ENCODE measurements at regions not wholly inside any gene's neighbourhood (a gene's known extent, or its start where the extent isn't known, plus 50 kb on each side); places are given as distances from the start of the nearest gene placed in this dataset.
"Not testable (repeated sequence)": the region's sequence is repeated elsewhere in the genome, so short reads cannot be mapped to it uniquely, and the experiment has no call there.

DNA sequence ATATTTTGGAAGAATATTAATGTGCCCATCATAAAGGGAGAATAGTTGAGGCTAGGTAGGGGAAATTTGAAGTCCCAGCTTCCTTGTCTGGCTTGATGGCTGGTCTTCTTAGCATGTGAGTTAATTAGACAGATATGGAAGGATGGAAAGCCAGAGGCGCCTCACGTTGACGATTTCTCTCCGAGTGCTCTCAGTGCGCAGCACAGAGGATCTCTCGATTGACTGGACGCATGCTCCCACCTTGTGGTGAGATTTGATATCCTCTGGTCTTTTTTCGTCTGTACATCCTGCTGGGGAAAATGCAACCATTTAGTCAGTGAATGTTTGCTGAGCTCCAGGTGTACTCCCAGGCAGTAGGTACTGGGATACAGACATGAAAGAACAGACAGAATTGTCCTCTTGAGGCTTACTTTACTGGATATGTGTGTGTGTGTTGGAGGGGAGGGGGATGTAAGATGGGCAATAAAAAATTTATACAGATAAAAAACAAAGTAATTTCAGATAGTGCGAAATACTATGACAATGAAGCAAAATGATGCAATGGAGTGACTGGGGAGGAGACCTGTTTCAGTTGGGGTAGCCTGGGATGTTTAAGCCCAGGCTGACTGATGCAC lies 66.9 kb upstream of the ZNG1B start:
- H3K9me3 ChIP-seq (replicated peaks; ENCODE audit: insufficient read depth, low read length): no peaks in the 10 kb centered on the region
- H3K4me2 ChIP-seq (ENCODE audit: low read depth, low read length): no peak overlapping the region
- peak; percentile 69 for DNase-seq
- no peaks in the 10 kb centered on the region for H3K4me1 ChIP-seq (ENCODE audit: low read length)
- H3F3A ChIP-seq (ENCODE audit: insufficient read depth, low read length): no peaks in the 10 kb centered on the region
- H3K9ac ChIP-seq (ENCODE audit: low read length): no peak overlapping the region
- no peaks in the 10 kb centered on the region for H3K9me2 ChIP-seq (replicated peaks; ENCODE audit: insufficient read depth, low read length)
- H3K27me3 ChIP-seq (replicated peaks; ENCODE audit: insufficient read depth, low read length): no peaks in the 10 kb centered on the region
- no peaks in the 10 kb centered on the region for H4K20me1 ChIP-seq (ENCODE audit: insufficient read depth, low read length)
- no peak overlapping the region for H2AFZ ChIP-seq (ENCODE audit: low read length)
- TF ChIP-seq EZH2 (optimal IDR thresholded peaks at IDR 0.05; ENCODE audit: low read depth, low read length) (no peak), CTCF (IDR thresholded peaks at IDR 0.05; ENCODE audit: low read length) (peak; percentile 46)
- H3K79me2 ChIP-seq (ENCODE audit: low read length): no peaks in the 10 kb centered on the region
- no peak overlapping the region for H3K27ac ChIP-seq (ENCODE audit: low read length)
- H3K4me3 ChIP-seq (ENCODE audit: low read length): no peak overlapping the region
- H3K36me3 ChIP-seq (replicated peaks; ENCODE audit: insufficient read depth, low read length): no peaks in the 10 kb centered on the region

GRCh38 chr2:113370030-113370429 lies 67.5 kb upstream of the ZNG1B start:
- Histone ChIP-seq H3K36me3 (replicated peaks; ENCODE audit: insufficient read depth, low read length) (no peaks in the 10 kb centered on the region), H3K27ac (ENCODE audit: low read length) (no peak overlapping the region), H3K4me2 (ENCODE audit: low read depth, low read length) (no peak overlapping the region), H3K4me3 (ENCODE audit: low read length) (no peak overlapping the region), H3K79me2 (ENCODE audit: low read length) (no peaks in the 10 kb centered on the region), H3K4me1 (ENCODE audit: low read length) (no peaks in the 10 kb centered on the region), H3K9me2 (replicated peaks; ENCODE audit: insufficient read depth, low read length) (no peaks in the 10 kb centered on the region), H4K20me1 (ENCODE audit: insufficient read depth, low read length) (no peaks in the 10 kb centered on the region), H3K27me3 (replicated peaks; ENCODE audit: insufficient read depth, low read length) (no peaks in the 10 kb centered on the region), H3K9ac (ENCODE audit: low read length) (no peak overlapping the region), H3F3A (ENCODE audit: insufficient read depth, low read length) (no peaks in the 10 kb centered on the region), H2AFZ (ENCODE audit: low read length) (no peak overlapping the region), H3K9me3 (replicated peaks; ENCODE audit: insufficient read depth, low read length) (no peaks in the 10 kb centered on the region)
- TF ChIP-seq EZH2 (optimal IDR thresholded peaks at IDR 0.05; ENCODE audit: low read depth, low read length) (no peak), CTCF (IDR thresholded peaks at IDR 0.05; ENCODE audit: low read length) (no peak), EZH2phosphoT487 (IDR thresholded peaks at IDR 0.05; ENCODE audit: low read length) (no peak)
- DNase-seq: no peak

DNA sequence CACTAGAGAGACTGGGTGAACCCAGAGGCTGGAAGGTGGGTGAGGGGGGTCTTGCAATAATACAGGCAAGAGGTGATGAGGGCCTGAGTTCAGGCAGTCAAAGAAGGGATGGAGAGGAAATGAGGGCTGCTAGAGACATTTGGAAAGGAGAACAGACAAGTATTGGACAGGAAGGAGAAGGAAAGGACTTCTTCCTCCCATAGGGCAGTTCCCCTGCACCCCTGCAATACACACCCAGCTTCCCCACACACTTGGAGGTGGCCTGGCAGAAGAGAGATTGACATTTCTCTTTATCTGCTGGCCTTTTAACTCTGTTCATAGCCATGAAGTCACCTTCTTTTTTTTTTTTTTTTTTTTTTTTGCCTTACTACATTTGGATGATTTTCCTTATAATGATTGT lies 68.9 kb upstream of the ZNG1B start:
- not testable (repeated sequence) for H3K36me3 ChIP-seq (replicated peaks; ENCODE audit: insufficient read depth, low read length); H3K27me3 ChIP-seq (replicated peaks; ENCODE audit: insufficient read depth, low read length); H2AFZ ChIP-seq (ENCODE audit: low read length); H3K4me2 ChIP-seq (ENCODE audit: low read depth, low read length); H3K27ac ChIP-seq (ENCODE audit: low read length); H3K4me1 ChIP-seq (ENCODE audit: low read length); H4K20me1 ChIP-seq (ENCODE audit: insufficient read depth, low read length); H3K79me2 ChIP-seq (ENCODE audit: low read length); H3K4me3 ChIP-seq (ENCODE audit: low read length); DNase-seq; H3K9ac ChIP-seq (ENCODE audit: low read length); H3F3A ChIP-seq (ENCODE audit: insufficient read depth, low read length); H3K9me2 ChIP-seq (replicated peaks; ENCODE audit: insufficient read depth, low read length); H3K9me3 ChIP-seq (replicated peaks; ENCODE audit: insufficient read depth, low read length)

DNA sequence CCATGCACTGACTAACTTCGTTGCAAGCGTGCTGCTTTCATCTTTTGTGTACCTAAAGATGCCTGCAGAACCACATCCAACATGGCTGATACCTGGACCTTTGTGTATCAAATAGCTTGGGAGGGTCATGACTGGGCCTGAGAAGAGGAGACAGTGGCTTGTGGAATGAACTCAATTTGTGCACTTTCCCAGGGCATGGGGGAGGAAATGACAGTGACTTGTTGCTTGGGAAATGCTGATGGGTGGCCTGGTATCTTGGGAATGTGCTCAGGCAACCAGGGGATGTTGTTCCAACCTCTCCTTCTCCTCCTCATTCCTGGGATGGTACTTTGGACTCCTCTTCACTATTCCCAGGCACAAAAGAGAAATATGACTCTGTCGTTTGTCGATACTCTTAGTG lies 70.7 kb upstream of the ZNG1B start:
- not testable (repeated sequence) for H3K4me3 ChIP-seq (ENCODE audit: low read length); H3K36me3 ChIP-seq (replicated peaks; ENCODE audit: insufficient read depth, low read length); H3K9me3 ChIP-seq (replicated peaks; ENCODE audit: insufficient read depth, low read length); H3F3A ChIP-seq (ENCODE audit: insufficient read depth, low read length); H4K20me1 ChIP-seq (ENCODE audit: insufficient read depth, low read length); H3K27me3 ChIP-seq (replicated peaks; ENCODE audit: insufficient read depth, low read length); H2AFZ ChIP-seq (ENCODE audit: low read length); H3K4me1 ChIP-seq (ENCODE audit: low read length); H3K27ac ChIP-seq (ENCODE audit: low read length); H3K79me2 ChIP-seq (ENCODE audit: low read length); DNase-seq; H3K4me2 ChIP-seq (ENCODE audit: low read depth, low read length); H3K9me2 ChIP-seq (replicated peaks; ENCODE audit: insufficient read depth, low read length); H3K9ac ChIP-seq (ENCODE audit: low read length)

- not testable (repeated sequence) for H3K9me2 ChIP-seq (replicated peaks; ENCODE audit: insufficient read depth, low read length); H3K36me3 ChIP-seq (replicated peaks; ENCODE audit: insufficient read depth, low read length); H3K9me3 ChIP-seq (replicated peaks; ENCODE audit: insufficient read depth, low read length); H3K79me2 ChIP-seq (ENCODE audit: low read length); H4K20me1 ChIP-seq (ENCODE audit: insufficient read depth, low read length); H3K27me3 ChIP-seq (replicated peaks; ENCODE audit: insufficient read depth, low read length); H3F3A ChIP-seq (ENCODE audit: insufficient read depth, low read length); H2AFZ ChIP-seq (ENCODE audit: low read length); DNase-seq; H3K27ac ChIP-seq (ENCODE audit: low read length); H3K9ac ChIP-seq (ENCODE audit: low read length); H3K4me2 ChIP-seq (ENCODE audit: low read depth, low read length); H3K4me1 ChIP-seq (ENCODE audit: low read length); H3K4me3 ChIP-seq (ENCODE audit: low read length)
These were observed 71.7 kb upstream of the ZNG1B start for GRCh38 chr2:113365791-113366190.

DNA sequence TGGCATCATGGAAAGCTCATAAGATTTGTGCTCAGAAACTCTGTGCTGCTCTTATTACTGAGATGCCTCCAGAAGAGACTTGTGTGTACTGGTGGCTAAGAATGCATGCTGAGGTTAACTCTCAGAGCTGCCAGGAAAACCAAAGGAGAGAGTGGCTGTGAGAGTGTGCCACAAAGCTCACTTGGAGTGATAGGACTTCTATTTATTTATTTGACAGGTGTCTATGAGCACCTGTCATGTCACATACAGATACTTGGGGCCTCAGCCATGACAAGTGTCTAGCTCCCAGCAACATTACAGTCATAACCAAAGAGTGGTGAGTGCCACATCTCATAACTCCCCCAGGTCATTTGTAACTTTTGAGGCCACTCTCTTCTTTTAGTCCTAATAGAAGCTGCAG lies 72.2 kb upstream of the ZNG1B start:
- H3K9me3 ChIP-seq (replicated peaks; ENCODE audit: insufficient read depth, low read length); DNase-seq; H2AFZ ChIP-seq (ENCODE audit: low read length); H3K36me3 ChIP-seq (replicated peaks; ENCODE audit: insufficient read depth, low read length); H3F3A ChIP-seq (ENCODE audit: insufficient read depth, low read length); H3K4me1 ChIP-seq (ENCODE audit: low read length); H3K27ac ChIP-seq (ENCODE audit: low read length); H3K9me2 ChIP-seq (replicated peaks; ENCODE audit: insufficient read depth, low read length); H3K79me2 ChIP-seq (ENCODE audit: low read length); H3K9ac ChIP-seq (ENCODE audit: low read length); H4K20me1 ChIP-seq (ENCODE audit: insufficient read depth, low read length); H3K27me3 ChIP-seq (replicated peaks; ENCODE audit: insufficient read depth, low read length); H3K4me3 ChIP-seq (ENCODE audit: low read length); H3K4me2 ChIP-seq (ENCODE audit: low read depth, low read length): not testable (repeated sequence)

All from MM.1S (cell line).